Neural progenitor cell (in vitro differentiated cells): ENCODE measurements at regions not wholly inside any gene's neighbourhood (a gene's known extent, or its start where the extent isn't known, plus 50 kb on each side); places are given as distances from the start of the nearest gene placed in this dataset.

Experiments
- DNase-seq: peaks from one replicate; pipeline ENCODE4 v3.0.0-alpha.2; 2016; ENCODE audit warnings: low spot score
- H2AFZ ChIP-seq: fragments of 200-600 bp; sonication (generic); replicated peaks from 2 replicates; pipeline ENCODE4 v1.6.1; 2016; ENCODE audit warnings: antibody characterized with exemption
- H3F3A ChIP-seq: fragments of 200-600 bp; sonication (generic); 2 replicates; pipeline ENCODE4 v1.6.1; 2016; ENCODE audit warnings: antibody characterized with exemption, low read depth
- H3K27ac ChIP-seq: fragments of 200-600 bp; sonication (generic); 2 replicates; pipeline ENCODE4 v1.5.1; 2016; ENCODE audit warnings: mild to moderate bottlenecking
- H3K27me3 ChIP-seq: fragments of 200-600 bp; sonication (generic); 2 replicates; pipeline ENCODE4 v1.6.1; 2016; ENCODE audit warnings: mild to moderate bottlenecking, moderate library complexity
- H3K36me3 ChIP-seq: fragments of 200-600 bp; sonication (generic); 2 replicates; pipeline ENCODE4 v1.5.1; 2016
- H3K4me1 ChIP-seq: fragments of 200-600 bp; sonication (generic); 2 replicates; pipeline ENCODE4 v1.6.1; 2016; ENCODE audit warnings: mixed run types
- H3K4me2 ChIP-seq: fragments of 200-600 bp; sonication (generic); 2 replicates; pipeline ENCODE4 v1.6.1; 2016
- H3K4me3 ChIP-seq: fragments of 200-600 bp; sonication (generic); 2 replicates; pipeline ENCODE4 v1.5.1; 2016
- H3K79me2 ChIP-seq: fragments of 200-600 bp; sonication (generic); 2 replicates; pipeline ENCODE4 v1.6.1; 2016; ENCODE audit warnings: low read depth
- H3K9ac ChIP-seq: fragments of 200-600 bp; sonication (generic); 2 replicates; pipeline ENCODE4 v1.6.1; 2016
- H3K9me3 ChIP-seq: fragments of 200-600 bp; sonication (generic); 2 replicates; pipeline ENCODE4 v1.5.1; 2016; ENCODE audit warnings: low read depth
- H4K20me1 ChIP-seq: fragments of 200-600 bp; sonication (generic); 2 replicates; pipeline ENCODE4 v1.6.1; 2016; ENCODE audit warnings: low read depth
- H3K27ac Mint-ChIP-seq: 3 replicates; pipeline ENCODE4 v1.8.0; 2021; ENCODE audit warnings: mixed read lengths
- H3K27me3 Mint-ChIP-seq: 2 replicates; pipeline ENCODE4 v1.8.0; 2022; ENCODE audit warnings: low read depth, mild to moderate bottlenecking, inconsistent platforms, moderate library complexity, mixed read lengths; ENCODE audit not compliant: insufficient read depth
- H3K36me3 Mint-ChIP-seq: 3 replicates; pipeline ENCODE4 v1.8.0; 2021; ENCODE audit warnings: mixed read lengths
- H3K4me1 Mint-ChIP-seq: 3 replicates; pipeline ENCODE4 v1.8.0; 2021; ENCODE audit warnings: mixed read lengths
- H3K4me3 Mint-ChIP-seq: 3 replicates; pipeline ENCODE4 v1.8.0; 2021; ENCODE audit warnings: mild to moderate bottlenecking, moderate library complexity, mixed read lengths
- H3K9me3 Mint-ChIP-seq: 3 replicates; pipeline ENCODE4 v1.8.0; 2020; ENCODE audit warnings: mixed read lengths
- EZH2 ChIP-seq: fragments of 200-600 bp; sonication (generic); IDR thresholded peaks from 2 replicates; pipeline ENCODE4 v1.6.1; 2017; ENCODE audit warnings: antibody characterized with exemption, mild to moderate bottlenecking, moderate library complexity
- EZH2phosphoT487 ChIP-seq: fragments of 200-600 bp; sonication (generic); IDR thresholded peaks from 2 replicates; pipeline ENCODE4 v1.6.1; 2017; ENCODE audit warnings: antibody characterized with exemption
- TF ChIP-seq, protein P1 (sequence below): fragments of 200-600 bp; sonication (generic); IDR thresholded peaks from 2 replicates; pipeline ENCODE4 v1.5.1; 2017; ENCODE audit warnings: antibody characterized with exemption, mild to moderate bottlenecking

DNA sequence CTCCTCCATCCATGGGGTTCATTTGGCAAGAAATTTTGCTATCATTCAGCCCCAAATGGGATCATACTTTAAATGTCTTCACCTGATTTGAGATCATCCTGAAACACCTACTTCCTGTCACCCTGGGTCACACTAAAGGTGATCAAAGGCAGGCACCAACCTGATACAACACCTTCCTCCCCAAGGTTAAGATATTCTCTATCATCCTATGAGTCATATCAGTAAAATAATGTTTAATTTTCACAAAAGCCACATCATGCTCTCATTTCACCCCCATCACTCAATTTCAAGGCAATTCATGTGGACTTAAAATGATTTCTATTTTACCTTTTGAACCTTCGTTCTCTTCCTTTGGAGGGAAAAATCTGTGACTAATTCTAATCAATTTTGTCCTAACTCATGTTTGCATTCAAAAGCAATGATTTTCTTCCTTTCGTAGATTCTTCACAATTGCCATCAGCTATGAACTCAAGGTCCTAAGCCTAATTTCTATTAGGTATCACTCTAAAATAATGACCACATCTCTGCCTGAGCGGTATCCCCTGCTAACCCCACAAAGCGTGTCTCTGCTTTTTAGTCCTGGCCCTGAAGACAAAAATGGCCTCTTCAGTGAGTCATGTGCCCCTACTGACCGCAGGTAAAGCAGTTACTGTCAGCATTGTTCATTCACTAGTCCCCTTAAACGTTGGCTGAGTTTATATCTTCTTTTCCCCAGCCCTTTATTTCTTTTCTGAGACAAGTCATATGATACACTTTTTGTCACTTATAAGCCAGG is 139.0 kb downstream of the SPRY2 start:
- H3K27me3 ChIP-seq: no peaks in the 10 kb centered on the region
- TF ChIP-seq, protein P1, sequence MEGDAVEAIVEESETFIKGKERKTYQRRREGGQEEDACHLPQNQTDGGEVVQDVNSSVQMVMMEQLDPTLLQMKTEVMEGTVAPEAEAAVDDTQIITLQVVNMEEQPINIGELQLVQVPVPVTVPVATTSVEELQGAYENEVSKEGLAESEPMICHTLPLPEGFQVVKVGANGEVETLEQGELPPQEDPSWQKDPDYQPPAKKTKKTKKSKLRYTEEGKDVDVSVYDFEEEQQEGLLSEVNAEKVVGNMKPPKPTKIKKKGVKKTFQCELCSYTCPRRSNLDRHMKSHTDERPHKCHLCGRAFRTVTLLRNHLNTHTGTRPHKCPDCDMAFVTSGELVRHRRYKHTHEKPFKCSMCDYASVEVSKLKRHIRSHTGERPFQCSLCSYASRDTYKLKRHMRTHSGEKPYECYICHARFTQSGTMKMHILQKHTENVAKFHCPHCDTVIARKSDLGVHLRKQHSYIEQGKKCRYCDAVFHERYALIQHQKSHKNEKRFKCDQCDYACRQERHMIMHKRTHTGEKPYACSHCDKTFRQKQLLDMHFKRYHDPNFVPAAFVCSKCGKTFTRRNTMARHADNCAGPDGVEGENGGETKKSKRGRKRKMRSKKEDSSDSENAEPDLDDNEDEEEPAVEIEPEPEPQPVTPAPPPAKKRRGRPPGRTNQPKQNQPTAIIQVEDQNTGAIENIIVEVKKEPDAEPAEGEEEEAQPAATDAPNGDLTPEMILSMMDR: no peak
- TF ChIP-seq EZH2phosphoT487: no peak
- no peak for TF ChIP-seq EZH2
- Mint-ChIP-seq H3K4me3 (no peak overlapping the region), H3K27me3 (no peaks in the 10 kb centered on the region), H3K36me3 (peaks cover 2% of the 10 kb centered on the region), H3K4me1 (no peaks in the 10 kb centered on the region), H3K27ac (peak overlapping the region; percentile 76), H3K9me3 (peaks cover 8% of the 10 kb centered on the region)
- no peak overlapping the region for H3K27ac ChIP-seq
- H3K36me3 ChIP-seq: no peaks in the 10 kb centered on the region
- H3K4me3 ChIP-seq: no peak overlapping the region
- H3K9me3 ChIP-seq: no peaks in the 10 kb centered on the region
- no peak overlapping the region for H3K4me2 ChIP-seq
- no peaks in the 10 kb centered on the region for H3K4me1 ChIP-seq
- no peak overlapping the region for H3K9ac ChIP-seq
- no peaks in the 10 kb centered on the region for H3K79me2 ChIP-seq
- H4K20me1 ChIP-seq: no peaks in the 10 kb centered on the region
- no peaks in the 10 kb centered on the region for H3F3A ChIP-seq
- no peak for DNase-seq
- H2AFZ ChIP-seq: no peak overlapping the region

DNA sequence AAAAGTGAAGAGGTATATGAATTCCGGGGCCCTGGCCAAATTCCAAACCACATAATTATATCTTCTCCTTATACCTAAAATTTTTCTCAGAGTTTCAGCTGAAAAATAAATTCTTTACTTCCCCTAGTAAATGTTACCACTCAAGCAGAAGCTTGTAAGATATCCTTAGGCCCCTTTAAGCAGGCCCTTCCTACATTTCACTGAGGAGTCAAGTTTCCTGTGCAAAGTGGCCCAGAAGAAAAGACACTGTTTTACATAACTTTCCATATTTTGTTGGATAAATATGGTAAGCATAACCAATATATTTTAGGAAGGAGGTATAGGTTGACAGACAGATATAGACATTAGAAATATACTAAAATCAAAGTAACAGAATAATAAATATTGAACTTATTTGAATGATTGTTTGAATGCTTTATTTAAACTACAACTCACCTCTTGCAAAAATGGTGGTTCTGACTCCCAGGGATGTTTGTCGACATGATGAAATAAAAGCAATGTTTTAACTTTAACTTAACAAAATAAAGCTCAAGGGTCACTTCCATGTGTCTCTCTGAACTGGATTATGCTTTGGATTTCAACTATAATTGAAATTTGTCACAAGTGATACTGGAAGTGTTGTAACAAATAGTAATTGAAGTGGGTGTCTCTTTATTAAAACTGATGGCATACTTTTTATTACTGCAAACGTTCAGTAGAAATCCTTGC is 141.2 kb downstream of the SPRY2 start:
- no peak overlapping the region for H3K4me3 Mint-ChIP-seq
- H3K9me3 Mint-ChIP-seq: no peaks in the 10 kb centered on the region
- TF ChIP-seq EZH2: no peak
- TF ChIP-seq, protein P1: no peak
- no peak for TF ChIP-seq EZH2phosphoT487
- no peaks in the 10 kb centered on the region for H3K27me3 ChIP-seq
- H3K27ac ChIP-seq: no peak overlapping the region
- H3K4me2 ChIP-seq: no peak overlapping the region
- H3K36me3 Mint-ChIP-seq: no peaks in the 10 kb centered on the region
- H2AFZ ChIP-seq: no peak overlapping the region
- H3K4me1 Mint-ChIP-seq: no peaks in the 10 kb centered on the region
- no peaks in the 10 kb centered on the region for H3F3A ChIP-seq
- H4K20me1 ChIP-seq: no peaks in the 10 kb centered on the region
- H3K27ac Mint-ChIP-seq: no peak overlapping the region
- no peaks in the 10 kb centered on the region for H3K27me3 Mint-ChIP-seq
- H3K36me3 ChIP-seq: no peaks in the 10 kb centered on the region
- H3K9me3 ChIP-seq: no peaks in the 10 kb centered on the region
- H3K4me1 ChIP-seq: no peaks in the 10 kb centered on the region
- no peak overlapping the region for H3K9ac ChIP-seq
- no peak overlapping the region for H3K4me3 ChIP-seq
- no peaks in the 10 kb centered on the region for H3K79me2 ChIP-seq
- no peak for DNase-seq

DNA sequence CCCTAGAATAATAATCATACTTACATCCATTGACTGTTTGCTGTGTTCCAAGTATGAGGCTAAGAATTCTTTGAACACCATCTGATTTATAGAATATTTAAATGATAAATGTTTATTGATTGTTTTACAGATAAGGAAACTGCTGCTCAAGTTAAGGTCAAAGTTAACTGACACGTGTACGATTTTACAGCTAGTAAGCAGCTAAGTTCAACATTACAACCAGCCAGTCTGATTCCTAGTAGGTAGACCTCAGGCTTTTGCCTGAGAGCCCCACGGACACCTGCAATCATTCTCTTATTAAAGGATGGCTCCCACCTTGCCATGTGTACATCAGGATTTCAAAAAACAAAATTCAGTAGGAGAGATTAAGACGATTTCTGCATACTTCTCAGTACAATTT is 141.9 kb downstream of the SPRY2 start:
- Histone ChIP-seq H3K27ac (no peak overlapping the region), H3K4me2 (no peak overlapping the region), H3K4me1 (no peaks in the 10 kb centered on the region), H2AFZ (no peak overlapping the region), H3K79me2 (no peaks in the 10 kb centered on the region), H3K9ac (no peak overlapping the region), H3F3A (no peaks in the 10 kb centered on the region), H3K36me3 (no peaks in the 10 kb centered on the region), H3K4me3 (no peak overlapping the region), H3K27me3 (no peaks in the 10 kb centered on the region), H4K20me1 (no peaks in the 10 kb centered on the region), H3K9me3 (no peaks in the 10 kb centered on the region)
- no peaks in the 10 kb centered on the region for H3K36me3 Mint-ChIP-seq
- H3K4me3 Mint-ChIP-seq: no peak overlapping the region
- H3K27ac Mint-ChIP-seq: no peak overlapping the region
- no peaks in the 10 kb centered on the region for H3K4me1 Mint-ChIP-seq
- TF ChIP-seq, protein P1: no peak
- TF ChIP-seq EZH2phosphoT487 (no peak), EZH2 (no peak)
- H3K27me3 Mint-ChIP-seq: no peaks in the 10 kb centered on the region
- no peak for DNase-seq
- no peaks in the 10 kb centered on the region for H3K9me3 Mint-ChIP-seq
